ENCODE measurements at regions not wholly inside any gene's neighbourhood (a gene's known extent, or its start where the extent isn't known, plus 50 kb on each side); places are given as distances from the start of the nearest gene placed in this dataset.

DNA sequence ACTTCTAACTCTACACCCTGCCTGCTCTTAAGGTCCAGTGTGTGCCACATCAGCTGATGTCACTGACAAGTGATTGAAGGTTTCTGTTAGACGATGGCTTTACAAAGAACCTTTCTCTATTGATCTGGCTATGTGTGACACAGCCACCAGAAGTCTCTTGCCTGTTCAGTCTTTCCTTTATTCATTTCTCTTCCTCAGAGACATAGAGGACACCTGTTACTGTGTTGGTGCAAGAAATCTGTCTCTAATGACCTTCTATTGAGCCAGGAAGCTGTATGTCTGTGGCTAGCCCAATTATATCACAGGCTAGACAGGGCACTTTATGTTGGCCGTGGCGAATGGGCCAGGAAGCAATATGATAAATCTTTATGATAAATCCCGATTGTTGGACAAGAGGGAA, 173.3 kb upstream of the GAP43 start:
- TF ChIP-seq, protein P1, sequence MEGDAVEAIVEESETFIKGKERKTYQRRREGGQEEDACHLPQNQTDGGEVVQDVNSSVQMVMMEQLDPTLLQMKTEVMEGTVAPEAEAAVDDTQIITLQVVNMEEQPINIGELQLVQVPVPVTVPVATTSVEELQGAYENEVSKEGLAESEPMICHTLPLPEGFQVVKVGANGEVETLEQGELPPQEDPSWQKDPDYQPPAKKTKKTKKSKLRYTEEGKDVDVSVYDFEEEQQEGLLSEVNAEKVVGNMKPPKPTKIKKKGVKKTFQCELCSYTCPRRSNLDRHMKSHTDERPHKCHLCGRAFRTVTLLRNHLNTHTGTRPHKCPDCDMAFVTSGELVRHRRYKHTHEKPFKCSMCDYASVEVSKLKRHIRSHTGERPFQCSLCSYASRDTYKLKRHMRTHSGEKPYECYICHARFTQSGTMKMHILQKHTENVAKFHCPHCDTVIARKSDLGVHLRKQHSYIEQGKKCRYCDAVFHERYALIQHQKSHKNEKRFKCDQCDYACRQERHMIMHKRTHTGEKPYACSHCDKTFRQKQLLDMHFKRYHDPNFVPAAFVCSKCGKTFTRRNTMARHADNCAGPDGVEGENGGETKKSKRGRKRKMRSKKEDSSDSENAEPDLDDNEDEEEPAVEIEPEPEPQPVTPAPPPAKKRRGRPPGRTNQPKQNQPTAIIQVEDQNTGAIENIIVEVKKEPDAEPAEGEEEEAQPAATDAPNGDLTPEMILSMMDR (IDR thresholded peaks at IDR 0.05 in 2 of 3, conservative IDR thresholded peaks at IDR 0.05 in 1 of 3; ENCODE audit: control insufficient read depth in 2 of 3, extremely low read depth in 1 of 3, insufficient read depth in 1 of 3, low read depth in 3 of 3, low read length in 3 of 3): no peak
- no peak for TF ChIP-seq POLR2A (IDR thresholded peaks at IDR 0.05; ENCODE audit: low read depth, low read length)
